GM23248 (cell line): ENCODE measurements at regions not wholly inside any gene's neighbourhood (a gene's known extent, or its start where the extent isn't known, plus 50 kb on each side); places are given as distances from the start of the nearest gene placed in this dataset.

ENCODE experiments used
- EZH2 ChIP-seq: fragments of 200-600 bp; sonication (generic); IDR thresholded peaks from 2 replicates; pipeline ENCODE4 v1.6.1; 2018; ENCODE audit warnings: antibody characterized with exemption, mild to moderate bottlenecking; ENCODE audit not compliant: insufficient read depth, poor library complexity, severe bottlenecking
- EZH2phosphoT487 ChIP-seq: fragments of 200-600 bp; sonication (generic); IDR thresholded peaks from 2 replicates; pipeline ENCODE4 v1.6.1; 2018; ENCODE audit warnings: antibody characterized with exemption, moderate library complexity, mild to moderate bottlenecking, low read depth; ENCODE audit not compliant: insufficient read depth

GRCh38 chr20:22442318-22442717, 142.1 kb downstream of the FOXA2 start:
- TF ChIP-seq EZH2 (no peak), EZH2phosphoT487 (no peak)
